ENCODE measurements at regions not wholly inside any gene's neighbourhood (a gene's known extent, or its start where the extent isn't known, plus 50 kb on each side); places are given as distances from the start of the nearest gene placed in this dataset.

DNA sequence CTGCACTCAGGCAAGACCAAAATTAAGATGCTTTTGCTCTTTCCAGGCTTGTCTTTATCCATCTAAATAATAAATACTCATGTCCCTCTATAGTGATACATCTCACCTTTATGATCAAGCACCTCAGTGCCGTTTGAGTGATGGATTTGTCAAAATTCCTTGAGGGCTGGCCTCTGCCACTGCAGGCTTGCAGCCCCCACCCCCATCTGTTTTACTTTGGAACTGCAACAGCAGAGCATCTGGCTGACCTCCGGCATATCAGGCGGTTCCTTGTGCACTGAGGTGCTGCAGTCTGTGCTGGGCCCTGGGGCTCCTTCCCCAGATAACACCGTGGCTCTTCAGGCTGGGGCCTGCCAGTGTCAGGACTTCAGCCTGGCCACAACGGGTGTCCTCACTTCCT, 386.9 kb downstream of the CDH26 start:
- TF ChIP-seq, protein P1, sequence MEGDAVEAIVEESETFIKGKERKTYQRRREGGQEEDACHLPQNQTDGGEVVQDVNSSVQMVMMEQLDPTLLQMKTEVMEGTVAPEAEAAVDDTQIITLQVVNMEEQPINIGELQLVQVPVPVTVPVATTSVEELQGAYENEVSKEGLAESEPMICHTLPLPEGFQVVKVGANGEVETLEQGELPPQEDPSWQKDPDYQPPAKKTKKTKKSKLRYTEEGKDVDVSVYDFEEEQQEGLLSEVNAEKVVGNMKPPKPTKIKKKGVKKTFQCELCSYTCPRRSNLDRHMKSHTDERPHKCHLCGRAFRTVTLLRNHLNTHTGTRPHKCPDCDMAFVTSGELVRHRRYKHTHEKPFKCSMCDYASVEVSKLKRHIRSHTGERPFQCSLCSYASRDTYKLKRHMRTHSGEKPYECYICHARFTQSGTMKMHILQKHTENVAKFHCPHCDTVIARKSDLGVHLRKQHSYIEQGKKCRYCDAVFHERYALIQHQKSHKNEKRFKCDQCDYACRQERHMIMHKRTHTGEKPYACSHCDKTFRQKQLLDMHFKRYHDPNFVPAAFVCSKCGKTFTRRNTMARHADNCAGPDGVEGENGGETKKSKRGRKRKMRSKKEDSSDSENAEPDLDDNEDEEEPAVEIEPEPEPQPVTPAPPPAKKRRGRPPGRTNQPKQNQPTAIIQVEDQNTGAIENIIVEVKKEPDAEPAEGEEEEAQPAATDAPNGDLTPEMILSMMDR (IDR thresholded peaks at IDR 0.05; ENCODE audit: borderline replicate concordance), result no peak
- H3K27me3 ChIP-seq (ENCODE audit: low read depth), result peaks cover 4% of the 10 kb centered on the region
- intact Hi-C loops (cut with micrococcal nuclease), result no loop called here
- H3K9me3 ChIP-seq (replicated peaks), result no peaks in the 10 kb centered on the region
- no peak overlapping the region for H3K27ac ChIP-seq (replicated peaks)
- H3K4me3 ChIP-seq, result no peak overlapping the region
- H3K36me3 ChIP-seq, result no peaks in the 10 kb centered on the region
- no peaks in the 10 kb centered on the region for H3K4me1 ChIP-seq
- DNase-seq, result no peak

DNA sequence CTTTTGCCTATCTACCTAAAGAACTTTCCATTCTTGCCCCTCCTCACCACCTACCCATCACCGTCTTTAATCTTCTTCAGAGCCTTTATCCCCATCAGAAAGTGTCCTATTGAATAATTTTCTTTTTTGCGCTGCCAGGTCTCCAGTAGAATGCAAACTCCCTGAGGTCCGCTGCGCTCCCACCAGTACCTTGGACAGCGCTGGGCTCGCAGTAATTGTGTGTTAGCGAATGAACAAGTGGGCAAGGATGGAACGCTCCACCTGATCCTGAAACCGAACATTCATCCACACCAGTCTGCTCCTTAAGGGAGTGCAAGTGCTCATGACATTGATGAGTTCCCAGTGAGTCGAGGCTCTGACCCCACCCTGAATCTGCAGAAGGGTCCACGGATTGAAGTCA, 391.2 kb downstream of the CDH26 start:
- H3K4me3 ChIP-seq, result no peak overlapping the region
- H3K9me3 ChIP-seq (replicated peaks), result no peaks in the 10 kb centered on the region
- H3K4me1 ChIP-seq, result no peaks in the 10 kb centered on the region
- H3K36me3 ChIP-seq, result no peaks in the 10 kb centered on the region
- no peaks in the 10 kb centered on the region for H3K27me3 ChIP-seq (ENCODE audit: low read depth)
- no peak for DNase-seq
- H3K27ac ChIP-seq (replicated peaks), result no peak overlapping the region
- intact Hi-C loops (cut with micrococcal nuclease), result no loop called here
- TF ChIP-seq, protein P1 (IDR thresholded peaks at IDR 0.05; ENCODE audit: borderline replicate concordance), result no peak

DNA sequence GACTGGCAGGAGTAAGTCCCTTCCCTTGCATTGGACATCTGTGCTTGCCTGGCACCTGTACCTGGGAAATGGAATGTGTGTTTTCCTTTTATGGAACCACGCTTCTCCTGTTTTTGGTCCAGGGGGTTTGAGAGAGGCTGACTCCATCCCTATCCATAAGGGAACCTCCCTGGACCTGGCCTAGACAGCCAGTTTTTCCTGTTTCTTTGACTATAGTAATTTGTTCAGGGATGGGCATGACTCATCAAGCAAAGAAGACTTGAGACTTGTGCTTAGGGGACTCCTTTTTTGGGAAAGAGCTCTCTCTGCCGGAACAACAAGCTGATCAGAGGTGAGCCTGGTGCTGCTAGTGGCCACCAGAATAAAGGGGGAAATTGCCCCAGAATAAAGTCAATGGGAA, 393.8 kb downstream of the CDH26 start:
- TF ChIP-seq, protein P1 (IDR thresholded peaks at IDR 0.05; ENCODE audit: borderline replicate concordance), result no peak
- intact Hi-C loops (cut with micrococcal nuclease), result no loop called here
- Histone ChIP-seq H3K4me1 (no peaks in the 10 kb centered on the region), H3K27ac (replicated peaks) (no peak overlapping the region), H3K9me3 (replicated peaks) (no peaks in the 10 kb centered on the region), H3K27me3 (ENCODE audit: low read depth) (no peaks in the 10 kb centered on the region), H3K36me3 (no peaks in the 10 kb centered on the region), H3K4me3 (no peak overlapping the region)
- DNase-seq, result no peak

DNA sequence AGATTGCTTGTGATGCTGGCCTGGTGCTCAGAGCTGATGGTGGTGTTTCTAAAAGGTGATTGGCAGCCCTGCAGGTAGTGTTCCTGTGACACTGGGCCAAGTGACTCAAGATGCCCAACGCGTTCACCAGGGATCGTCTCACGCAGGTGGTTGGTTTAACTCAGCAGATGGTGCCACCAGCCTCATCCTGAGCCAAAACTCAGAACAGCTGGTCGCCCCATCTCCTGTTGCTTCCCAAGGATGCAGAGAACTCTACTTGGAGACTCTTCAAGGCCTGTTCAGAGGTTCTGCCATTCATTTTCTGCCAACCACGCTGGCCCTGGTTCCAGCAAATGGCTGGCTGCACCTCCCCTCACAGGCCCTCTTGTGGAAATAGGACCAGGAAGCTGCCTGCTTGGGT, 394.4 kb downstream of the CDH26 start:
- Histone ChIP-seq H3K4me3 (no peak overlapping the region), H3K9me3 (replicated peaks) (no peaks in the 10 kb centered on the region), H3K27ac (replicated peaks) (no peak overlapping the region), H3K4me1 (no peaks in the 10 kb centered on the region), H3K27me3 (ENCODE audit: low read depth) (no peaks in the 10 kb centered on the region), H3K36me3 (no peaks in the 10 kb centered on the region)
- intact Hi-C loops (cut with micrococcal nuclease), result no loop called here
- no peak for DNase-seq
- TF ChIP-seq, protein P1 (IDR thresholded peaks at IDR 0.05; ENCODE audit: borderline replicate concordance), result no peak

DNA sequence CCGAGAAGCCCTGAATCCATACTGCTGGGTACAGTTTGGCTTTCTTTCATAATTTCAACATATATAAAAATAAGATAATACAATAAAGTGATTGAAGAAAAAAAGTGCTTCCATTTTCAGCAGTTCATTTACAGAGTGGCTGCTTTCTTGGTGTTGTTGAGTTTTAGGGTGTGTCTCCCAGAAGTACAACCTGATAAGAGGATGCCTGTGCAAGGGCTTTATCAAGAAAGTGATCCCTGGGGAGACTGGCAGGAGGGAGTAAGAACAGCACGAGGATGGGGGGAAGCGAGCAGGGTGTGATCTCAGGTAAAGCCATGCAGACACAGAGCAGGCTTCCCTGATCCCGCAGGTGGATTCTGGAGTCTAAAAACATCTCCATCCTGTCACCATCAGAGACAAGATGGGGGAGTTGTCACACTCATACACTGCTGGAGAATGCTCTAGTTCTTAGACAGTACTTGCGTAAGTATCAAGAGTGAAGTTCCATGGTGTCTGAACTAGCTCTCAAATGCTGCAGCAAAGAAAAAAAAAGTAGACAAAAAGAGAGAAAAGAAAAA, 395.9 kb downstream of the CDH26 start:
- H3K36me3 ChIP-seq, result no peaks in the 10 kb centered on the region
- DNase-seq, result no peak
- no peaks in the 10 kb centered on the region for H3K27me3 ChIP-seq (ENCODE audit: low read depth)
- TF ChIP-seq, protein P1 (IDR thresholded peaks at IDR 0.05; ENCODE audit: borderline replicate concordance), result no peak
- H3K27ac ChIP-seq (replicated peaks), result no peak overlapping the region
- H3K9me3 ChIP-seq (replicated peaks), result no peaks in the 10 kb centered on the region
- H3K4me1 ChIP-seq, result no peaks in the 10 kb centered on the region
- H3K4me3 ChIP-seq, result no peak overlapping the region
- intact Hi-C loops (cut with micrococcal nuclease), result no loop called here
